Skin epidermis (tissue), 12 donors: ENCODE measurements at regions not wholly inside any gene's neighbourhood (a gene's known extent, or its start where the extent isn't known, plus 50 kb on each side); places are given as distances from the start of the nearest gene placed in this dataset.

Experiments
- H3K27ac ChIP-seq, 21 experiments: fragments of 200-600 bp; sonication (generic) in 11 of 21; one replicate each; pipeline ENCODE4 v1.5.0; 2020; ENCODE audit warnings: mild to moderate bottlenecking in 3 of 21, inconsistent platforms in 2 of 21, moderate library complexity in 2 of 21
- H3K4me3 ChIP-seq, 7 experiments: fragments of 200-600 bp; sonication (generic) in 2 of 7; one replicate each; pipeline ENCODE4 v1.5.0; 2020; ENCODE audit warnings: inconsistent platforms in 2 of 7, mild to moderate bottlenecking in 2 of 7, moderate library complexity in 1 of 7

GRCh38 chr3:70539908-70540307 is 227.5 kb upstream of the MDFIC2 start:
- Histone ChIP-seq H3K27ac (no peak overlapping the region), H3K4me3 (no peak overlapping the region)

GRCh38 chr3:70532806-70533205 is 220.4 kb upstream of the MDFIC2 start:
- no peak overlapping the region for H3K4me3 ChIP-seq
- no peak overlapping the region for H3K27ac ChIP-seq

GRCh38 chr3:70531838-70532489 is 219.5 kb upstream of the MDFIC2 start:
- H3K27ac ChIP-seq: no peak overlapping the region

GRCh38 chr3:70531063-70531657 is 218.7 kb upstream of the MDFIC2 start:
- Histone ChIP-seq H3K27ac (no peak overlapping the region), H3K4me3 (no peak overlapping the region)

More at GRCh38 chr3:70531838-70532489, 219.5 kb upstream of the MDFIC2 start:
- H3K4me3 ChIP-seq: no peak overlapping the region

- Histone ChIP-seq H3K27ac (no peak overlapping the region), H3K4me3 (no peak overlapping the region)
Observed at GRCh38 chr3:70530626-70531025, 218.2 kb upstream of the MDFIC2 start.

GRCh38 chr3:70527026-70527425 is 214.6 kb upstream of the MDFIC2 start:
- Histone ChIP-seq H3K27ac (peak overlapping the region in 1 of 21 experiments; percentile 17), H3K4me3 (no peak overlapping the region)

- Histone ChIP-seq H3K27ac (peak overlapping the region in 1 of 21 experiments; percentile 5), H3K4me3 (no peak overlapping the region)
Observed at GRCh38 chr3:70519913-70520659, 207.6 kb upstream of the MDFIC2 start.

GRCh38 chr3:70519026-70519425 is 206.6 kb upstream of the MDFIC2 start:
- Histone ChIP-seq H3K27ac (no peak overlapping the region), H3K4me3 (no peak overlapping the region)

GRCh38 chr3:70518356-70518755 is 205.9 kb upstream of the MDFIC2 start:
- H3K27ac ChIP-seq: no peak overlapping the region
- no peak overlapping the region for H3K4me3 ChIP-seq

- Histone ChIP-seq H3K4me3 (no peak overlapping the region), H3K27ac (no peak overlapping the region)
Observed at GRCh38 chr3:70517124-70517890, 204.9 kb upstream of the MDFIC2 start.

GRCh38 chr3:70516076-70516475 is 203.6 kb upstream of the MDFIC2 start:
- Histone ChIP-seq H3K27ac (no peak overlapping the region), H3K4me3 (no peak overlapping the region)

GRCh38 chr3:70507486-70507885 is 195.0 kb upstream of the MDFIC2 start:
- no peak overlapping the region for H3K27ac ChIP-seq
- H3K4me3 ChIP-seq: no peak overlapping the region

GRCh38 chr3:70506775-70507174 is 194.3 kb upstream of the MDFIC2 start:
- H3K4me3 ChIP-seq: no peak overlapping the region
- no peak overlapping the region for H3K27ac ChIP-seq

GRCh38 chr3:70501561-70501960 is 189.1 kb upstream of the MDFIC2 start:
- Histone ChIP-seq H3K27ac (no peak overlapping the region), H3K4me3 (no peak overlapping the region)

GRCh38 chr3:70488816-70489215 is 176.4 kb upstream of the MDFIC2 start:
- no peak overlapping the region for H3K4me3 ChIP-seq
- no peak overlapping the region for H3K27ac ChIP-seq

GRCh38 chr3:70488131-70488530 is 175.7 kb upstream of the MDFIC2 start:
- Histone ChIP-seq H3K4me3 (no peak overlapping the region), H3K27ac (no peak overlapping the region)

- H3K27ac ChIP-seq: no peak overlapping the region
Observed at GRCh38 chr3:70486414-70487017, 174.1 kb upstream of the MDFIC2 start.

GRCh38 chr3:70476174-70476573 is 163.7 kb upstream of the MDFIC2 start:
- H3K4me3 ChIP-seq: no peak overlapping the region
- no peak overlapping the region for H3K27ac ChIP-seq

More at GRCh38 chr3:70486414-70487017, 174.1 kb upstream of the MDFIC2 start:
- H3K4me3 ChIP-seq: no peak overlapping the region

- H3K4me3 ChIP-seq: no peak overlapping the region
- H3K27ac ChIP-seq: no peak overlapping the region
Observed at GRCh38 chr3:70471464-70472342, 159.3 kb upstream of the MDFIC2 start.
